Effector memory CD4-positive, alpha-beta T cell (primary cell): ENCODE measurements at regions not wholly inside any gene's neighbourhood (a gene's known extent, or its start where the extent isn't known, plus 50 kb on each side); places are given as distances from the start of the nearest gene placed in this dataset.

Source experiments
- DNase-seq, 3 donors: peaks; one replicate each; pipeline ENCODE4 v3.0.0-alpha.2; 2020
- H3K27ac ChIP-seq: 2 replicates; pipeline ENCODE4 v1.7.0; 2013; ENCODE audit warnings: mild to moderate bottlenecking, low read length, moderate library complexity; ENCODE audit not compliant: insufficient read depth, poor library complexity, severe bottlenecking
- H3K27me3 ChIP-seq: replicated peaks from 2 replicates; pipeline ENCODE4 v1.7.0; 2013; ENCODE audit warnings: mild to moderate bottlenecking, low read length; ENCODE audit not compliant: insufficient read depth, control insufficient read depth, poor library complexity, severe bottlenecking
- H3K36me3 ChIP-seq: 2 replicates; pipeline ENCODE4 v1.7.0; 2013; ENCODE audit warnings: mild to moderate bottlenecking, low read length, moderate library complexity; ENCODE audit not compliant: control insufficient read depth, insufficient read depth
- H3K4me1 ChIP-seq: 2 replicates; pipeline ENCODE4 v1.7.0; 2013; ENCODE audit warnings: low read length, mild to moderate bottlenecking; ENCODE audit not compliant: control insufficient read depth, insufficient read depth, poor library complexity, severe bottlenecking
- H3K4me3 ChIP-seq: 2 replicates; pipeline ENCODE4 v1.7.0; 2013; ENCODE audit warnings: low read length, low read depth, mild to moderate bottlenecking; ENCODE audit not compliant: insufficient read depth, poor library complexity, severe bottlenecking
- H3K9me3 ChIP-seq: 2 replicates; pipeline ENCODE4 v1.7.0; 2013; ENCODE audit warnings: mild to moderate bottlenecking, low read length, moderate library complexity; ENCODE audit not compliant: control insufficient read depth

DNA sequence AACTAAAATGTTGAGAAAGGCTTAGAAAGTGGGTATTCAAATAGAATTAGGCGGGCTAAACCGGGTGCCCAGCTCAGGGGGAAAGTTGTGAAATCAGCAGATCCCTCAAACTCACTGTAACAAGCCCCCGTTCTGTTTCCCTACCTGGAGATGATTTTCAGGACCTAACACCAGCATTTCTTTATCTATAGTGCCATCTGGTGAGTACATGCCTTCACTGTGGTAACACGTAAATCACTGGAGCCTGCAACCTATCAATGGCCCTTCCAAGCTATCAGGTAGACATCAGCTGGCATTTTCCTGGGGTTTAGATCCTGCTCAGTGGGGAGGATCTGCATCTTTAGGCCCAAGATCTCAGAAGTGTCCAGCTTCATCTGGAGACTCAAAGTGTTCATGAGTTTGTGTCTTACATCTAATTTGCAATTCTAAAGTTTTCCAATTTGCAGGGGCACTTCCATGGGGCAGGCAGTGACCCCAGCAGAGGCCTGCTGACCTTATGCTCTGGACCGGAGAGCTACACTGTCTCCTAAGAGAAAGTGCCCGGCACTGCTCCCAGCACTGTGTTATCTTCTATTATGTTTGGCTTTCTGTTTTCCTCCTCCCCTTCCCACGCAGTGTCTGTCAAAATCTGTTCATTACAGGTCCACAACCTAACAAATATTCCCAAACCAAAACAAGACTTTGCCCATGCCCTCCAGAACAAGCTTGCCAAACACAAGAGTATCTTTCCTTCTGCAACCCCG lies 132.5 kb downstream of the LSM5 start:
- no peak overlapping the region for H3K27ac ChIP-seq
- no peaks in the 10 kb centered on the region for H3K4me1 ChIP-seq
- H3K27me3 ChIP-seq, result no peaks in the 10 kb centered on the region
- H3K36me3 ChIP-seq, result no peaks in the 10 kb centered on the region
- no peaks in the 10 kb centered on the region for H3K9me3 ChIP-seq
- no peak overlapping the region for H3K4me3 ChIP-seq
- DNase-seq, result no peak

DNA sequence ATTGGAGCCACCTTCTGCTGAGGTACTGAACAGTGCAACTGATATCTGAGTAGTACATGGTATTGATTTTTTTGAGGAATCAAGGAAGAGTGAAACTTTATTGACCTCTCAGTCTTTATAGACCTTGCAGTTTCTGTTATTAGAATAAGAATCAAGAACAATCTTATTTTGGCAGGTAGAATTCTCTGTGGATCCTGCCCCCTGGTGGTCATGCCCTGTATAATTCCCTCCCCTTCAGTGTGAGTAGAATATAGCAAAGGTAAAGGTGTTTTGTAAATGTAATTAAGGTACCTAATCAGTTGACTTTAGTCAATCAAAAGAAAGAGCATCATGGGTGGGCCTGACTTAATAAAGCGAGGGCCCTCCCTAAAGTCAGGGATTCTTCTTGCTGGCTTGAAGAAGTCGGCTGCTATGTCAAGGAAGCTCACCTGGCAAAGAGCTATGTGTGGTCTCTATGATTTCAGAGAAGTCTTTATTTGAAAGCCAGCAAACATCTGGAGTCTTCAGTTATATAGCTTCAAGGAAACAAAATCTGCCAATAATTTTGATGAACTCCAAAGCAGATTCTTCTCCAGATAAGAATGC lies 142.8 kb downstream of the LSM5 start:
- no peak for DNase-seq
- H3K27me3 ChIP-seq, result no peaks in the 10 kb centered on the region

DNA sequence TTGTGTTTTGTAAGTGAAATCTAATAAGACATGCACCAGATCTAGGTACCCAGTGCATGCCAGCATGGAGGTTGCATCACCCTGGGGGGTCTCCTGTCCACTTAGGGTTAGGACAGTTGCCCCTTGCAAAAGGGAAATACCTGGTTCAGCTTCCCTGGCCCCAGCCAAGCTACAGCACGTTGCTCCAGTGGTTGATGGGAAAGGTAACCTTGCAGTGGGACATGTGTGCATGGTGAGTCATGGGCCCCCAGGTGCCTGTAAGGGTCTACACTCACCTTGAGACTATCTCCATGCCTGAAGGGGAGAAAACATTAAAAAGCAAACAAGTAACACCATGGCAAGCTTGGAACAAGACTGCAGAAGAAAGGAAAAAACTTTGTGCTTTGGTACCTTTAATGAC lies 143.9 kb downstream of the LSM5 start:
- no peaks in the 10 kb centered on the region for H3K9me3 ChIP-seq
- DNase-seq, result no peak
- H3K27me3 ChIP-seq, result no peaks in the 10 kb centered on the region
- no peaks in the 10 kb centered on the region for H3K36me3 ChIP-seq
- no peak overlapping the region for H3K27ac ChIP-seq
- H3K4me1 ChIP-seq, result no peaks in the 10 kb centered on the region
- no peak overlapping the region for H3K4me3 ChIP-seq

More for the DNA sequence above, 142.8 kb downstream of the LSM5 start:
- no peaks in the 10 kb centered on the region for H3K9me3 ChIP-seq
- no peaks in the 10 kb centered on the region for H3K4me1 ChIP-seq
- no peak overlapping the region for H3K27ac ChIP-seq
- H3K36me3 ChIP-seq, result no peaks in the 10 kb centered on the region
- no peak overlapping the region for H3K4me3 ChIP-seq

DNA sequence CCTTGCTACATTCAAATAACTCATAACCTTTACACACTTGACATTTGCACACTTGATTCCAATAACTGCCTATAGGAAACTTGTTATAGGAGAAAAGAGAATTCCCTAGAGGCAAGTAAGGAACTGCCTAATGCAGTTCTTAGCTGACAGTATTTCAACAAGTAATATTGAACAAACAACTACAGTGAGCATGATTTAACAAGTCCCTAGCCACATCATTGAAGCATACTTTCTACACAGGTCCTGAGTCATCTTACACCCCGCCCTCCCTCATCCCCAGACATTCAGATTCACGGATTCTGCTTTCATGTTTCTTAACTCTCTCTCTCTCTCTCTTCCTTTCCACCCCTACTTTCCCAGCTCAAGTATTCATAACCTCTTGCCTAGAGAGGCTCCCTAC lies 153.5 kb downstream of the LSM5 start:
- Histone ChIP-seq H3K9me3 (no peaks in the 10 kb centered on the region), H3K27ac (no peak overlapping the region), H3K4me3 (no peak overlapping the region), H3K36me3 (no peaks in the 10 kb centered on the region), H3K4me1 (no peaks in the 10 kb centered on the region), H3K27me3 (no peaks in the 10 kb centered on the region)
- no peak for DNase-seq

DNA sequence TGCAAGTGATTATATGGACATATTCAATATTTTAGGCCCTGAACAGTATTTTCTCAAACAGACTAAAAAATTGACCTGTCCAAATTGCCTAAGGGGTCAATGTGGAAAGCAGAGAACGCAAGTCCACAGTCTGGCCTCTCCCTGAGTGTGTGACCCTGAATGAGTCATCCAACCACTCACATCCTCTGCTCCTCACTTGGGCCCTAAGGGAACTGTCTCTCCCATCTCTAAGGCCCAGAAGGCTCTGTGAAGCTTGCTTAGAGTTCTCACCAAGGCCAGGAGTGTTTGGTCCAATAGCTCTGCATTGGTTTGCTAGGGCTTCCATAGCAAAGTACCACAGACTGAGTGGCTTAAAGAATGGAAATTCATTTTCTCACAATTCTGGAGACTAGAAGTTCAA lies 155.1 kb downstream of the LSM5 start:
- Histone ChIP-seq H3K36me3 (no peaks in the 10 kb centered on the region), H3K9me3 (no peaks in the 10 kb centered on the region), H3K4me1 (no peaks in the 10 kb centered on the region), H3K27ac (no peak overlapping the region), H3K27me3 (no peaks in the 10 kb centered on the region), H3K4me3 (no peak overlapping the region)
- no peak for DNase-seq

DNA sequence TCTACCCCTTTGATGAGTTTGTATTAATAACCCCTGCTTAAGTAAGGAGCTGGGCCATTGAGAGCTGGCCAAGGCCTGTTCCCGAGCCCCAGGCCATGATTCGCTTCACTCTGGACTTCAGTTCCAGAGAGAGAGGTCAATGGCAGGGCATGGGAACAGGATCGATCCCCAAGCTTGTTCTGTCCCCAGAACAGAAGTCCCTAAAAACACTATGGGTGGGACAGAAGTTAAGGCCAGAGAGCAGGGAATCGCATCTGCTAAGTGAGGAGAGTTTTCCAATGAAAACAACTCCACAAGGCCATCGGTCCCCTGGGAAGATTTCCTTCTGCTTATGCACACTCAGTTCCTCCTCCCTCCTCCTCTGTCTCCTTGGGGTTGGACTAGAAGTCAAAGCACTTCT lies 159.6 kb downstream of the LSM5 start:
- H3K27me3 ChIP-seq, result no peaks in the 10 kb centered on the region
- no peaks in the 10 kb centered on the region for H3K9me3 ChIP-seq
- no peak overlapping the region for H3K4me3 ChIP-seq
- no peaks in the 10 kb centered on the region for H3K4me1 ChIP-seq
- H3K36me3 ChIP-seq, result no peaks in the 10 kb centered on the region
- no peak overlapping the region for H3K27ac ChIP-seq
- DNase-seq, result no peak

DNA sequence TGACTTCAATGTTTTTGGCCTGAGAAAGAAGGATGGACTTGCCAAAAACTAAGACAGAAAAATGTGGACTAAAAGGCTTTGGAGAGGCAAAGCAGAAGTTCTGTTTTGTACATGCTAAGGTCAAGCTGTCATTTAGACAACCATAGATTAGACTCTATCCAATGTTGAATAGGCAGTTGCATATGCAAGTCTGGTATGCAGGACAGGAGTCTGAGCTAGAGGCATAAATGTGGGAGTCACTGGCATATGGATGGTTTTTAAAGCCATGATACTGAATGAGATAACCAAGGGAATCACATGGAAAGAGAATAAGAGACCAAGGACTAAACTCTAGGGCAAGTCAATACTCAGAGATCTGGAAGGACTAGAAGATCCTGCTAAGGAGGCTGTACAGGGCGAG lies 164.1 kb downstream of the LSM5 start:
- Histone ChIP-seq H3K36me3 (no peaks in the 10 kb centered on the region), H3K4me3 (no peak overlapping the region), H3K27me3 (peaks cover 3% of the 10 kb centered on the region), H3K9me3 (no peaks in the 10 kb centered on the region), H3K27ac (no peak overlapping the region), H3K4me1 (no peaks in the 10 kb centered on the region)
- no peak for DNase-seq

DNA sequence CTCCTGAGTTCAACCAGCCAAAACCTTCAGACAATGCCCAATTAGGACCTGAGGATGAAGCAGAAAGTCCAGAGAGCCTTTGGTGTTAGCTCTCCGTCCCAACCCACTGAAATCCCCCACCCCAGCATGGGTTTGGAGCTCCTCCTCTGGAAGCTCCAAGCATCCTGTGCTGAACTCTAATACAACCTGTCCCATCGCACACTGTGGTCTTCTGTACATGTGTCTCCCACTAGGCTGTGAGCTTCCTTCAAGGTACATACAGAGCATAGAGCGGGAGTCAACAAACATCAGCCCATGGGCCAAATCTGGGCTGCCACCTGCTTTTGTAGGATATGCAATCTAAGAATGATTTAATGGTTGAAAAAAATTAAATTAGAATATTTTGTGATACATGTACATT lies 166.5 kb downstream of the LSM5 start:
- no peak for DNase-seq
- Histone ChIP-seq H3K27ac (no peak overlapping the region), H3K9me3 (no peaks in the 10 kb centered on the region), H3K4me3 (no peak overlapping the region), H3K4me1 (no peaks in the 10 kb centered on the region), H3K36me3 (no peaks in the 10 kb centered on the region), H3K27me3 (peaks cover 3% of the 10 kb centered on the region)

DNA sequence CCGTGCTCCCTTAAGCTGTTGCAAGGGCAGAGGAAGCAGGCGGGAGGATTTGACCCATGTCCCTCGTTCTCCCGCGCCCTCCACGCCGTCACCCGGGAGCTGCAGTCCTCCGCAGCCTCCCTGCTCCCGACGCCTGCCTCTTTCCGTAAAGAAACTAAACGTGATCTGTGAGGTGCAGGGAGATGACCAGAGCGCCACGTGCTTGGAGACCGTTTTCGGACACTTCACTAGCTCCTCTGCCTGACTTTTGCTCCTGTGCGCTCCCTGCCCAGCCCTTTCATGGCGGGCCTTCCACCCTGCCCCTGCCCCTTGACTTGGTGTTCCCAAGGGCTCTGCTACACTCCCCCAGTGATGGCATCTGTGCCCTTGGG lies 171.2 kb downstream of the LSM5 start:
- no peak overlapping the region for H3K4me3 ChIP-seq
- H3K4me1 ChIP-seq, result no peaks in the 10 kb centered on the region
- H3K27ac ChIP-seq, result no peak overlapping the region
- DNase-seq, result no peak
- no peaks in the 10 kb centered on the region for H3K36me3 ChIP-seq
- H3K27me3 ChIP-seq, result peaks cover 3% of the 10 kb centered on the region
- no peaks in the 10 kb centered on the region for H3K9me3 ChIP-seq

DNA sequence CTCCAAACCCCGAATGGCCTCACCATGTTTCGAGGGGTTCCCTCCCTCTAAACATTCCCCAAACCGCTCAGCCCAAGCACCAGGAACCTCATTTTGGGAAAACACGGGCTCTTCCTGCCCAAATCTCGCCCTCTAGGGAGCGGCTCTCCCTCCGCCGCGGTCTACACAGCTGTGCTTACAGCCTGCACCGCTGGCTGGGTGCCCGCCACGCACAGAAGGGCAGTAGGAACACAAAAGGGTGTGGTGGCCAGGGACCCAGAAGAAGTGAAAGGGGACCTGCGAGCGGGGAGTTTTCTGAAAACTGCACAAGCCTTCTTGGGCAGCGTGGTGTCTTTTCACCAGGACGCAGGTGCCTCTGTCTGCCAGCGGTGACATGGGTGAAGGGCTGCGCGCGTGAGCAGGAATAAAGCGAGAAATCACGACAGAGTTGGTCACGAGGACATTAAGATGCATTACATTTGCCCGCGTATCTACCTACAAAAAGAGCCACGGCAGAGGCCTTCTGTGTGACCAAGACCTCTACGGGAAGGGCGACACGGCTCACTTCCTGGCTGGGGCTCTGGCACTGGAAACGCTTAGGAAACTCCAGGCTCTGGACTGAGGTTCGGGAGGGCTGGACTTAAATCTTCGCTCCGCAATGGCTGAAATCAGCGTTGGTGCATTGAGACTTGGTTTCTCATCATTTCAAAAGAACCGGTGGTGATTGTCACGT lies 171.7 kb downstream of the LSM5 start:
- no peaks in the 10 kb centered on the region for H3K4me1 ChIP-seq
- no peak for DNase-seq
- peaks cover 3% of the 10 kb centered on the region for H3K27me3 ChIP-seq
- no peaks in the 10 kb centered on the region for H3K9me3 ChIP-seq
- no peak overlapping the region for H3K27ac ChIP-seq
- no peak overlapping the region for H3K4me3 ChIP-seq
- no peaks in the 10 kb centered on the region for H3K36me3 ChIP-seq
